ENCODE measurements at regions not wholly inside any gene's neighbourhood (a gene's known extent, or its start where the extent isn't known, plus 50 kb on each side); places are given as distances from the start of the nearest gene placed in this dataset.

GRCh38 chr6:134772671-134773360 lies 177.1 kb downstream of the ALDH8A1 start:
- BruUV-seq (replicated peaks) = no TSS peak
- Histone ChIP-seq H2AFZ (no peak overlapping the region), H3K4me3 (no peak overlapping the region), H3K36me3 (ENCODE audit: low read depth) (no peaks in the 10 kb centered on the region), H3K9me3 (ENCODE audit: insufficient read depth, low read depth) (no peaks in the 10 kb centered on the region), H3K79me2 (ENCODE audit: low read depth) (no peaks in the 10 kb centered on the region), H4K20me1 (ENCODE audit: insufficient read depth) (no peaks in the 10 kb centered on the region), H3K9me2 (ENCODE audit: insufficient read depth) (no peaks in the 10 kb centered on the region), H3F3A (ENCODE audit: insufficient read depth, low read depth) (0 out of 2 replicates have a peak, but pooled peaks cover 5% of the 10 kb centered on the region), H3K27me3 (ENCODE audit: insufficient read depth, low read depth) (no peaks in the 10 kb centered on the region), H3K27ac (no peak overlapping the region), H3K4me1 (replicated peaks; ENCODE audit: insufficient read depth) (peaks cover 8% of the 10 kb centered on the region; the same call in 1 of the 2 replicates), H3K4me2 (no peak overlapping the region)
- intact Hi-C loops (cut with micrococcal nuclease; ENCODE audit: unreplicated experiment) = no loop called here
- no peak for DNase-seq
- no peak for TF ChIP-seq EZH2 (IDR thresholded peaks at IDR 0.05; ENCODE audit: low read depth)
- no peak for TF ChIP-seq CTCF (conservative IDR thresholded peaks at IDR 0.05)
- POLR2A ChIA-PET (ENCODE audit: unreplicated experiment) = no interaction called here
- CTCF ChIA-PET = interaction anchor here (0.6 kb wide), 1 partner anchor 167 kb away, joined by 3 read pairs; no protein-coding TSS in a partner anchor

GRCh38 chr6:134768931-134769330 lies 181.0 kb downstream of the ALDH8A1 start:
- no peaks in the 10 kb centered on the region for H3K36me3 ChIP-seq (ENCODE audit: low read depth)
- H3K27me3 ChIP-seq (ENCODE audit: insufficient read depth, low read depth) = no peaks in the 10 kb centered on the region
- H3F3A ChIP-seq (ENCODE audit: insufficient read depth, low read depth) = 0 out of 2 replicates have a peak, but pooled peaks cover 1% of the 10 kb centered on the region
- BruUV-seq (replicated peaks) = no TSS peak
- intact Hi-C loops (cut with micrococcal nuclease; ENCODE audit: unreplicated experiment) = no loop called here
- no peak overlapping the region for H3K4me2 ChIP-seq
- POLR2A ChIA-PET (ENCODE audit: unreplicated experiment) = no interaction called here
- no peak overlapping the region for H2AFZ ChIP-seq
- no peak for DNase-seq
- H3K4me1 ChIP-seq (replicated peaks; ENCODE audit: insufficient read depth) = peaks cover 2% of the 10 kb centered on the region; the same call in 1 of the 2 replicates
- CTCF ChIA-PET = interaction anchor here (0.7 kb wide), 1 partner anchor 130 kb away, joined by 4 read pairs; no protein-coding TSS in a partner anchor
- TF ChIP-seq CTCF (conservative IDR thresholded peaks at IDR 0.05) = no peak
- no peak for TF ChIP-seq EZH2 (IDR thresholded peaks at IDR 0.05; ENCODE audit: low read depth)
- no peak overlapping the region for H3K4me3 ChIP-seq
- H3K79me2 ChIP-seq (ENCODE audit: low read depth) = no peaks in the 10 kb centered on the region
- no peaks in the 10 kb centered on the region for H4K20me1 ChIP-seq (ENCODE audit: insufficient read depth)
- H3K27ac ChIP-seq = no peak overlapping the region
- no peaks in the 10 kb centered on the region; the same call in 1 of the 2 replicates for H3K9me2 ChIP-seq (ENCODE audit: insufficient read depth)
- H3K9me3 ChIP-seq (ENCODE audit: insufficient read depth, low read depth) = no peaks in the 10 kb centered on the region; the same call in 1 of the 2 replicates

GRCh38 chr6:134766497-134766896 lies 183.4 kb downstream of the ALDH8A1 start:
- H3F3A ChIP-seq (ENCODE audit: insufficient read depth, low read depth) = no peaks in the 10 kb centered on the region
- H3K27me3 ChIP-seq (ENCODE audit: insufficient read depth, low read depth) = no peaks in the 10 kb centered on the region
- H2AFZ ChIP-seq = no peak overlapping the region
- DNase-seq = no peak
- H3K36me3 ChIP-seq (ENCODE audit: low read depth) = no peaks in the 10 kb centered on the region
- no peaks in the 10 kb centered on the region for H3K79me2 ChIP-seq (ENCODE audit: low read depth)
- no peak overlapping the region for H3K27ac ChIP-seq
- no peak overlapping the region for H3K4me2 ChIP-seq
- no peaks in the 10 kb centered on the region; the same call in 1 of the 2 replicates for H3K9me3 ChIP-seq (ENCODE audit: insufficient read depth, low read depth)
- CTCF ChIA-PET = no interaction called here
- no peak overlapping the region for H3K4me3 ChIP-seq
- no peaks in the 10 kb centered on the region; the same call in 1 of the 2 replicates for H3K9me2 ChIP-seq (ENCODE audit: insufficient read depth)
- POLR2A ChIA-PET (ENCODE audit: unreplicated experiment) = no interaction called here
- no TSS peak for BruUV-seq (replicated peaks)
- intact Hi-C loops (cut with micrococcal nuclease; ENCODE audit: unreplicated experiment) = no loop called here
- H4K20me1 ChIP-seq (ENCODE audit: insufficient read depth) = no peaks in the 10 kb centered on the region
- no peaks in the 10 kb centered on the region for H3K4me1 ChIP-seq (replicated peaks; ENCODE audit: insufficient read depth)
- TF ChIP-seq EZH2 (IDR thresholded peaks at IDR 0.05; ENCODE audit: low read depth) (no peak), CTCF (conservative IDR thresholded peaks at IDR 0.05) (no peak)
